B cell (primary cell): ENCODE measurements at regions not wholly inside any gene's neighbourhood (a gene's known extent, or its start where the extent isn't known, plus 50 kb on each side); places are given as distances from the start of the nearest gene placed in this dataset.

Experiments used
- ATAC-seq: fragments of 200-7000 bp; cut with Tn5 transposase; one replicate; pipeline ENCODE4 v1.10.0; 2021; ENCODE audit warnings: low read depth, mild to moderate bottlenecking, moderate number of reproducible peaks, moderate library complexity
- CTCF ChIA-PET: fragments of 350-600 bp; sonication (Branson Sonifier 250); formaldehyde crosslinking; loops from one replicate; lab custom pipeline; 2021; ENCODE audit warnings: antibody characterized with exemption, inconsistent platforms; lab: Charles Lee
- POLR2A ChIA-PET: fragments of 350-600 bp; sonication (Branson Sonifier 250); formaldehyde crosslinking; loops from one replicate; lab custom pipeline; 2021; ENCODE audit warnings: antibody characterized with exemption; lab: Charles Lee
- DNase-seq: peaks from one replicate; pipeline ENCODE4 v3.0.0; 2013
- H2AFZ ChIP-seq: 2 replicates; pipeline ENCODE4 v1.6.1; 2012; ENCODE audit warnings: mild to moderate bottlenecking, low read depth, low read length; ENCODE audit not compliant: insufficient read depth, poor library complexity, severe bottlenecking
- H3K27ac ChIP-seq, 2 donors: 1 replicate in 1 of 2; 2 replicates in 1 of 2; pipeline ENCODE4 v1.5.1; 2012 to 2013; ENCODE audit warnings: low read length in 2 of 2, mild to moderate bottlenecking in 2 of 2, moderate library complexity in 1 of 2
- H3K27me3 ChIP-seq, 4 experiments: fragments of 200-600 bp in 1 of 4; sonication (generic) in 1 of 4; replicated peaks in 1 of 4; 1 replicate in 2 of 4; 2 replicates in 2 of 4; pipeline versions ENCODE4 v1.6.1 to v1.7.0; 2013 to 2016; ENCODE audit warnings: low read length in 3 of 4, mild to moderate bottlenecking in 2 of 4, mixed read lengths in 1 of 4, moderate library complexity in 1 of 4; ENCODE audit not compliant: insufficient read depth in 4 of 4, control insufficient read depth in 3 of 4; ENCODE audit errors: control extremely low read depth in 1 of 4
- H3K36me3 ChIP-seq, 2 experiments: replicated peaks in 1 of 2; 1 replicate in 1 of 2; 2 replicates in 1 of 2; pipeline versions ENCODE4 v1.6.1 to v1.7.1; 2013; ENCODE audit warnings: low read length in 1 of 2; ENCODE audit not compliant: insufficient read depth in 2 of 2, control insufficient read depth in 1 of 2; ENCODE audit errors: control extremely low read depth in 1 of 2, extremely low read depth in 1 of 2
- H3K4me1 ChIP-seq, 2 donors: fragments of 200-600 bp in 1 of 2; sonication (generic) in 1 of 2; 1 replicate in 1 of 2; 2 replicates in 1 of 2; pipeline versions ENCODE4 v1.5.1 to v1.6.1; 2013 to 2017; ENCODE audit warnings: low read length in 2 of 2; ENCODE audit not compliant: control insufficient read depth in 2 of 2, insufficient read depth in 2 of 2
- H3K4me2 ChIP-seq: replicated peaks from 2 replicates; pipeline ENCODE3; 2012; ENCODE audit warnings: mild to moderate bottlenecking, low read depth, low read length; ENCODE audit not compliant: poor library complexity, severe bottlenecking
- H3K4me3 ChIP-seq, 5 experiments: fragments of 200-600 bp in 1 of 5; sonication (generic) in 1 of 5; 1 replicate in 3 of 5; 2 replicates in 2 of 5; pipeline versions ENCODE4 v1.5.1 to v1.7.0; 2011 to 2016; ENCODE audit warnings: low read length in 4 of 5, mild to moderate bottlenecking in 4 of 5, low read depth in 2 of 5, control low read depth in 1 of 5, moderate library complexity in 1 of 5; ENCODE audit not compliant: insufficient read depth in 1 of 5; ENCODE audit errors: control extremely low read depth in 1 of 5, extremely low read depth in 1 of 5
- H3K79me2 ChIP-seq: fragments of 200-600 bp; sonication (generic); one replicate; pipeline ENCODE4 v1.6.0; 2016; ENCODE audit warnings: low read length; ENCODE audit not compliant: control insufficient read depth, insufficient read depth
- H3K9ac ChIP-seq: fragments of 200-600 bp; sonication (generic); 2 replicates; pipeline ENCODE4 v1.6.1; 2017; ENCODE audit warnings: mild to moderate bottlenecking, low read length, moderate library complexity
- H3K9me3 ChIP-seq, 3 donors: one replicate each; pipeline versions ENCODE4 v1.6.1 to v1.7.1; 2013; ENCODE audit warnings: low read length in 2 of 3; ENCODE audit not compliant: control insufficient read depth in 2 of 3, insufficient read depth in 1 of 3; ENCODE audit errors: control extremely low read depth in 1 of 3
- H4K20me1 ChIP-seq: 2 replicates; pipeline ENCODE4 v1.6.0; 2012; ENCODE audit warnings: mild to moderate bottlenecking, low read length; ENCODE audit not compliant: insufficient read depth, control insufficient read depth, poor library complexity, severe bottlenecking
- H3K27ac Mint-ChIP-seq: one replicate; pipeline ENCODE4 v1.8.0; 2021; ENCODE audit warnings: mixed read lengths
- H3K27me3 Mint-ChIP-seq: one replicate; pipeline ENCODE4 v1.8.0; 2021; ENCODE audit warnings: mixed read lengths
- H3K4me1 Mint-ChIP-seq: one replicate; pipeline ENCODE4 v1.8.0; 2021; ENCODE audit warnings: mixed read lengths
- H3K4me3 Mint-ChIP-seq: one replicate; pipeline ENCODE4 v1.8.0; 2021; ENCODE audit warnings: mixed read lengths
- H3K9me3 Mint-ChIP-seq: one replicate; pipeline ENCODE4 v1.8.0; 2022; ENCODE audit warnings: mixed read lengths; ENCODE audit not compliant: insufficient read depth
- CTCF ChIP-seq: fragments of 200-600 bp; IDR thresholded peaks from one replicate; pipeline ENCODE4 v1.8.0; 2022; ENCODE audit warnings: antibody characterized with exemption, mild to moderate bottlenecking
- EZH2 ChIP-seq: IDR thresholded peaks from 2 replicates; pipeline ENCODE4 v1.6.1; 2012; ENCODE audit warnings: borderline replicate concordance, low read depth, mild to moderate bottlenecking, moderate library complexity, low read length; ENCODE audit not compliant: insufficient read depth, poor library complexity, severe bottlenecking
- WGBS: methylation state at CpG from one replicate; pipeline ENCODE4 v1.1.5; 2013; ENCODE audit warnings: missing lambda C conversion rate; ENCODE audit not compliant: insufficient coverage; 5-methylcytosine and 5-hydroxymethylcytosine counted together
- intact Hi-C: fragments of 100-400 bp; cut with micrococcal nuclease; formaldehyde crosslinking; loops from one replicate; pipeline ENCODE4 v1.10.0; 2022

DNA sequence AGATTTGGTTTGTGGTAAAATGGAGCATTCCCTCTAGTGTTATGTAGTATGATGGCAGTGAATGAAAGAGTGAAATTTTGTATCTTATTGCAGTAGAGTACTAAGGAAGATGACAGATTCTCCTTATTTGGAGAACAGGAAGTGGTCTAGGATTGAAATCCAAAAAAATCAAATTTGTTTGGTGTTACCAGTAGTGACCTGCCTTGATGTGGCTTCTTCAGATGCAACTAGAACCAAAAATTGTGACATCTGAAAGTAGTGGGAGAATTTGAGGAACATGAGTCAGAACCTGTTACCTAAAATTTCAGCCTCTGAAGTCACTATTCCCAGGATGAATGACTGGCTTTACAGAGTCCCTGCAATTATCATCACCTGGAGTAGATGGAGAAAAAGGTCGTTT, 165.9 kb downstream of the KLF5 start:
- Histone ChIP-seq H3K27ac (no peak overlapping the region), H3K36me3 (no peaks in the 10 kb centered on the region), H3K9ac (no peak overlapping the region), H3K4me1 (no peaks in the 10 kb centered on the region), H3K4me2 (no peak overlapping the region), H3K9me3 (peaks cover 0 to 4% (median 0%) of the 10 kb centered on the region in 3 donors), H3K79me2 (no peaks in the 10 kb centered on the region), H2AFZ (no peak overlapping the region), H4K20me1 (no peaks in the 10 kb centered on the region), H3K4me3 (no peak overlapping the region), H3K27me3 (no peaks in the 10 kb centered on the region)
- no CpG with 5 or more reads among the region's 1 CpG for WGBS
- ChIA-PET POLR2A (no interaction called here), CTCF (no interaction called here)
- intact Hi-C loops, result no loop called here
- TF ChIP-seq EZH2 (no peak), CTCF (no peak)
- H3K9me3 Mint-ChIP-seq, result peaks cover 2% of the 10 kb centered on the region
- DNase-seq (no peak), ATAC-seq (no peak)
- H3K27me3 Mint-ChIP-seq, result no peaks in the 10 kb centered on the region
- no peak overlapping the region for H3K27ac Mint-ChIP-seq
- H3K4me1 Mint-ChIP-seq, result no peaks in the 10 kb centered on the region
- H3K4me3 Mint-ChIP-seq, result no peak overlapping the region

- no peak for DNase-seq
- Mint-ChIP-seq H3K27ac (no peak overlapping the region), H3K4me1 (no peaks in the 10 kb centered on the region), H3K27me3 (no peaks in the 10 kb centered on the region), H3K4me3 (no peak overlapping the region), H3K9me3 (peaks cover 2% of the 10 kb centered on the region)
- peaks cover 0 to 4% (median 0%) of the 10 kb centered on the region in 3 donors for H3K9me3 ChIP-seq
- H3K4me1 ChIP-seq, result no peaks in the 10 kb centered on the region
- ATAC-seq, result no peak
- intact Hi-C loops, result no loop called here
- H3K79me2 ChIP-seq, result no peaks in the 10 kb centered on the region
- no peak overlapping the region for H3K27ac ChIP-seq
- no peak overlapping the region for H3K4me2 ChIP-seq
- ChIA-PET POLR2A (no interaction called here), CTCF (no interaction called here)
- no peak for TF ChIP-seq CTCF
- TF ChIP-seq EZH2, result no peak
- no peaks in the 10 kb centered on the region for H4K20me1 ChIP-seq
- WGBS, result 78% methylated on average over 3 of the region's 5 CpGs
- H2AFZ ChIP-seq, result no peak overlapping the region
- H3K4me3 ChIP-seq, result no peak overlapping the region
- H3K9ac ChIP-seq, result no peak overlapping the region
- no peaks in the 10 kb centered on the region for H3K27me3 ChIP-seq
- no peaks in the 10 kb centered on the region for H3K36me3 ChIP-seq
Measured at GRCh38 chr13:73223372-73223781, 164.6 kb downstream of the KLF5 start.
